ENCODE measurements at regions not wholly inside any gene's neighbourhood (a gene's known extent, or its start where the extent isn't known, plus 50 kb on each side); places are given as distances from the start of the nearest gene placed in this dataset.

DNA sequence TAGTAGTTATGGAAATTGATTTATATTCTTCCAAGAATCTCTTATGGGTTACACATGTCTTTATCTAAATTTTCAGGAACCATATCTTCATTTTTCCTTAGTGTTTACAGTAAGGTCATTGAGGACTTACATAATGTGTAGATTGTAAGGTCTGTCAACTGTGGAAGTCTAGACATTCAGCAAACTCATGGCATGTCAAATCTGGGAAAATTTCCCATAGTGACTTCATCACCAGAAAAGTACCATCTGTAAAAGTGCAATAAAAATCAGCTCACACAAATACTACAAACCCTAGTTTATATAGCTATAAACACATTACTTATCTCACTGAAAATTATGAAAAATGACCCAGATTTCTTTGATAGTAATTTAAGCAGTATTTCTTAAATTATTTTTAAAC lies 419.4 kb downstream of the MTRR start:
- no peak for DNase-seq (ENCODE audit: low spot score in 2 of 2)
- intact Hi-C loops (cut with DNase I; ENCODE audit: low total_unique reads): no loop called here
- no peak overlapping the region for H3K4me3 ChIP-seq (ENCODE audit: low read depth, poor library complexity, severe bottlenecking)
- TF ChIP-seq, protein P1, sequence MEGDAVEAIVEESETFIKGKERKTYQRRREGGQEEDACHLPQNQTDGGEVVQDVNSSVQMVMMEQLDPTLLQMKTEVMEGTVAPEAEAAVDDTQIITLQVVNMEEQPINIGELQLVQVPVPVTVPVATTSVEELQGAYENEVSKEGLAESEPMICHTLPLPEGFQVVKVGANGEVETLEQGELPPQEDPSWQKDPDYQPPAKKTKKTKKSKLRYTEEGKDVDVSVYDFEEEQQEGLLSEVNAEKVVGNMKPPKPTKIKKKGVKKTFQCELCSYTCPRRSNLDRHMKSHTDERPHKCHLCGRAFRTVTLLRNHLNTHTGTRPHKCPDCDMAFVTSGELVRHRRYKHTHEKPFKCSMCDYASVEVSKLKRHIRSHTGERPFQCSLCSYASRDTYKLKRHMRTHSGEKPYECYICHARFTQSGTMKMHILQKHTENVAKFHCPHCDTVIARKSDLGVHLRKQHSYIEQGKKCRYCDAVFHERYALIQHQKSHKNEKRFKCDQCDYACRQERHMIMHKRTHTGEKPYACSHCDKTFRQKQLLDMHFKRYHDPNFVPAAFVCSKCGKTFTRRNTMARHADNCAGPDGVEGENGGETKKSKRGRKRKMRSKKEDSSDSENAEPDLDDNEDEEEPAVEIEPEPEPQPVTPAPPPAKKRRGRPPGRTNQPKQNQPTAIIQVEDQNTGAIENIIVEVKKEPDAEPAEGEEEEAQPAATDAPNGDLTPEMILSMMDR (IDR thresholded peaks at IDR 0.05): no peak
- TF ChIP-seq POLR2A (IDR thresholded peaks at IDR 0.05): no peak

DNA sequence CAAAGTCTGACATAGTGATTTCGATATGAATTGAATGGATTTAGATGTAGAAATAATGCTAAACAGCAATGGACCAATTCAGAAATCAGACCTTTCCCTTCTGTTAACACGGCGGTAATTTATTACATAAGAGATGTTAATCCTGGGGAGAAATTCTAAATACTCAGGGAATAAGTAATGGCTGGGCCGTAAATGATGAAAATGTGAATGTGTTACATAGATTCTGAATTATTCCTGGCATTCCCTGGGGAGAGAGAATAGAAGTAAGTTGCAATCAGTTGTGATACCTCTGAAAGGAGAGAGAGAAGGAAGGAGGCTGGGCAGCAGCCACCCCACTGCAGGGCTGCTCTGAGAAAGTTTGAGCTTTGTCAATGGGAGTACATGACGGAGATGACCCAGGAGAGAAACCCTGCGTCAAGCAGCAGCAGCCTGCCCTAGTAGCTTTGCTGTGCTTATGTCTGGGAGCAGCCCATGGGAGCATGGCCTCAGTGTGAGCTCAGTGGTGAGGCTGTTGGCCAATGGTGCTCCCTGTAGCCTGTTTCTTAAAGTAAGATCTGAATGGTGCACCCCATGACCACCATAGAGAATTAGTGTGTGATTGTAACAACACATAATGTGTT lies 420.1 kb downstream of the MTRR start:
- H3K4me3 ChIP-seq (ENCODE audit: low read depth, poor library complexity, severe bottlenecking): no peak overlapping the region
- TF ChIP-seq, protein P1 (IDR thresholded peaks at IDR 0.05): no peak
- TF ChIP-seq POLR2A (IDR thresholded peaks at IDR 0.05): no peak
- intact Hi-C loops (cut with DNase I; ENCODE audit: low total_unique reads): no loop called here
- WGBS, 2 donors: 70 to 71% methylated on average over 6 of the region's 6 CpGs
- DNase-seq (ENCODE audit: low spot score in 2 of 2): no peak

DNA sequence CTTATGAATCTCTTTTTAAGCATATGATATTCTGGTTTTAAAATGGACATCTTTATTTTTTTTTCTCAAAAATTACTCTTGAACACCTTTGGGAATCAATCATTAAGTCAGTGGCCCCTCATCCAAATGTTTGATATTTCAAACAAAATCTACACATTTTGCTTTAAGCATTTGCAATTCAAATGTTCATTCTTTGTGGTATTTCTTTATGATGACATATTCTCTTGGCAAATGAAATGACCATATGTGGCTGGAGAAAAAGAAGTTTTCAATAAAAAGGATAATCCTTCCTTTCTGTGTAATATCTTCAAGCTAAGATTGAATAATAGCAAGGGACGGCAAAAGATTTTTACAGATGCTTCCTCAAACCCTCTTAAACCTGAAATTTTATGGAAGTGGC lies 420.8 kb downstream of the MTRR start:
- intact Hi-C loops (cut with DNase I; ENCODE audit: low total_unique reads): no loop called here
- WGBS, 2 donors: 58 to 62% methylated on average over 1 of the region's 1 CpG
- no peak for DNase-seq (ENCODE audit: low spot score in 2 of 2)
- no peak overlapping the region for H3K4me3 ChIP-seq (ENCODE audit: low read depth, poor library complexity, severe bottlenecking)
- TF ChIP-seq, protein P1 (IDR thresholded peaks at IDR 0.05): no peak

DNA sequence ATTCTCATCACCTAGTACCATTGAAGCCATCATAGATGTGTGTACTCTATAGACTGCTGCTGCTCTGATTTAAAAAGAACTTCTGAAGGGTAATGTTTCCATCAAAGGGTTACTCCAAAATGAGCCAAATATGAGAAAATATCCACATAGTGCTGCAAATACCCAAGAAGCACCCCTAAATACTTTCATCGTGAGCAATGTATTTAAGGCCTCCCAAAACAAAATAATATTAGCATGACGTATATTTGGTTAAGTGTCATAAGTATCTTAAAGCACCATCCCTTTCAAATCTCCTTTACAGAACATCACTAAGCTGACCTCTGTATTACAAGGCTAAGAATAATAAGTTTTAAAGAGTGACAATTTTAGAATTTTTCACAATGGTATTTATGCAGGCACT lies 421.8 kb downstream of the MTRR start:
- no peak overlapping the region for H3K4me3 ChIP-seq (ENCODE audit: low read depth, poor library complexity, severe bottlenecking)
- intact Hi-C loops (cut with DNase I; ENCODE audit: low total_unique reads): no loop called here
- DNase-seq (ENCODE audit: low spot score in 2 of 2): no peak
- WGBS, 2 donors: 74% methylated on average over 2 of the region's 2 CpGs
- TF ChIP-seq POLR2A (IDR thresholded peaks at IDR 0.05): no peak
- TF ChIP-seq, protein P1 (IDR thresholded peaks at IDR 0.05): no peak

DNA sequence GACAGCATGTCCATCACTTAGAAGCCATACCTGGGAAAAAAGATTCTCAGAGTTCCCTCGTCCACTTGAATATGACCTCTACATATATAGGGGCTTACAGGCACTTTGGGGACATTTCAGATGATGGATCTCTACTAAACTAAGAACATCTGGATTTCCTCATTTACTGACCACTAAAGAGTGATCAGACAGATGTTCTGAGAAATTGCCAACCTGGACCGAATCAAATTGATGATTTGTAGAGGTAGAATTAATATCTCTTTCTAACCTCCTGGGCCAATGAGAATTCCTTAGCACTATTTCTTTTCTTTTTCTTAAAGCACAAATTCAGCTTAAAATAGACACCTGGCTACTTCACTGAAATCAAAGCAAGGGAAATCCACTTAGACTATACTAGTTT lies 422.7 kb downstream of the MTRR start:
- TF ChIP-seq POLR2A (IDR thresholded peaks at IDR 0.05): no peak
- TF ChIP-seq, protein P1 (IDR thresholded peaks at IDR 0.05): no peak
- intact Hi-C loops (cut with DNase I; ENCODE audit: low total_unique reads): no loop called here
- no peak overlapping the region for H3K4me3 ChIP-seq (ENCODE audit: low read depth, poor library complexity, severe bottlenecking)
- 73 to 88% methylated on average over 2 of the region's 2 CpGs for WGBS, 2 donors
- no peak for DNase-seq (ENCODE audit: low spot score in 2 of 2)

DNA sequence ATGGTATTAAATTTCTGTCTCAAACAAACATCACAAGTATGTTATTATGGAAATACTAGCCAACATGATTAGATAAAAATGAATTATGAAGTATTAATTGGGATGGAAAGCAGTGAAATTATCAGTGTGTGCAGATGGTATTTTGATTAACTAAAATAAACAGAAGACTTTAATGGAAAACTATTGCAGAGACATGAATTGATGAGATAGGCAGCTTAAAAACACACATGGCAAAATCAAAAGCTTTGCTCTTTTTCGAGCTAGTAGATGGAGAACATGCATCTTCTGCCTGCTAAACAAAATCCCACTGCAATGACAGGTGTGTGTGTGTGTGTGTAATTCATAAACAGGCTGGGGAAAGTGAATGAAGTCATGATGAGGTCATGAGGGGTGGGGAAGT lies 426.2 kb downstream of the MTRR start:
- WGBS, 2 donors: 71 to 87% methylated on average over 1 of the region's 1 CpG
- TF ChIP-seq, protein P1 (IDR thresholded peaks at IDR 0.05): no peak
- TF ChIP-seq POLR2A (IDR thresholded peaks at IDR 0.05): no peak
- intact Hi-C loops (cut with DNase I; ENCODE audit: low total_unique reads): no loop called here
- no peak overlapping the region for H3K4me3 ChIP-seq (ENCODE audit: low read depth, poor library complexity, severe bottlenecking)
- DNase-seq (ENCODE audit: low spot score in 2 of 2): no peak

Measured in lower leg skin (tissue), 4 donors.